Loucy (cell line): ENCODE measurements at regions not wholly inside any gene's neighbourhood (a gene's known extent, or its start where the extent isn't known, plus 50 kb on each side); places are given as distances from the start of the nearest gene placed in this dataset.

ENCODE experiments used
- H2AFZ ChIP-seq: fragments of 200-600 bp; sonication (generic); 2 replicates; pipeline ENCODE4 v1.6.0; 2016; ENCODE audit warnings: antibody characterized with exemption, mild to moderate bottlenecking, low read length, moderate library complexity
- H3F3A ChIP-seq: fragments of 200-600 bp; 2 replicates; pipeline ENCODE4 v1.6.0; 2016; ENCODE audit warnings: antibody characterized with exemption, low read depth, mild to moderate bottlenecking
- H3K27me3 ChIP-seq: fragments of 200-600 bp; sonication (generic); 2 replicates; pipeline ENCODE4 v1.6.1; 2014; ENCODE audit warnings: low read length, mild to moderate bottlenecking; ENCODE audit not compliant: insufficient read depth, poor library complexity, severe bottlenecking
- H3K36me3 ChIP-seq: fragments of 200-600 bp; sonication (generic); 2 replicates; pipeline ENCODE4 v1.6.1; 2016; ENCODE audit warnings: low read length; ENCODE audit not compliant: insufficient read depth
- H3K4me1 ChIP-seq: fragments of 200-600 bp; sonication (generic); 2 replicates; pipeline ENCODE4 v1.5.1; 2014; ENCODE audit warnings: low read length, mild to moderate bottlenecking; ENCODE audit not compliant: insufficient read depth, poor library complexity, severe bottlenecking
- H3K4me2 ChIP-seq: fragments of 200-600 bp; sonication (generic); 2 replicates; pipeline ENCODE4 v1.6.0; 2014; ENCODE audit warnings: antibody characterized with exemption, low read length, low read depth, mild to moderate bottlenecking; ENCODE audit not compliant: poor library complexity, severe bottlenecking
- H3K4me3 ChIP-seq: fragments of 200-600 bp; sonication (generic); 2 replicates; pipeline ENCODE4 v1.5.1; 2014; ENCODE audit warnings: low read length, mild to moderate bottlenecking, mixed read lengths; ENCODE audit not compliant: poor library complexity, severe bottlenecking
- H3K79me2 ChIP-seq: fragments of 200-600 bp; sonication (generic); 2 replicates; pipeline ENCODE4 v1.6.1; 2014; ENCODE audit warnings: low read length; ENCODE audit not compliant: insufficient read depth
- H3K9ac ChIP-seq: fragments of 200-600 bp; sonication (generic); 2 replicates; pipeline ENCODE4 v1.6.0; 2014; ENCODE audit warnings: mild to moderate bottlenecking, low read depth, low read length, moderate library complexity; ENCODE audit not compliant: poor library complexity, severe bottlenecking
- H3K9me2 ChIP-seq: fragments of 200-600 bp; sonication (generic); replicated peaks from 2 replicates; pipeline ENCODE4 v1.6.1; 2016; ENCODE audit warnings: low read depth, low read length, mixed read lengths
- H3K9me3 ChIP-seq: fragments of 200-600 bp; sonication (generic); 2 replicates; pipeline ENCODE4 v1.6.1; 2014; ENCODE audit warnings: mild to moderate bottlenecking, antibody characterized with exemption, low read length, low read depth; ENCODE audit not compliant: insufficient read depth
- H4K20me1 ChIP-seq: fragments of 200-600 bp; sonication (generic); 2 replicates; pipeline ENCODE4 v1.6.0; 2014; ENCODE audit warnings: antibody characterized with exemption, low read length, mild to moderate bottlenecking; ENCODE audit not compliant: insufficient read depth, poor library complexity, severe bottlenecking
- CTCF ChIP-seq: fragments of 200-600 bp; sonication (generic); conservative IDR thresholded peaks from 2 replicates; pipeline ENCODE4 v1.5.1; 2014; ENCODE audit warnings: mild to moderate bottlenecking, antibody characterized with exemption, low read length
- EZH2phosphoT487 ChIP-seq: fragments of 200-600 bp; IDR thresholded peaks from 2 replicates; pipeline ENCODE4 v1.6.1; 2018; ENCODE audit warnings: antibody characterized with exemption, mild to moderate bottlenecking, moderate library complexity, borderline replicate concordance

GRCh38 chr14:25215607-25216006 lies 165.7 kb upstream of the STXBP6 start:
- no peaks in the 10 kb centered on the region for H3K9me2 ChIP-seq
- no peaks in the 10 kb centered on the region for H3K9me3 ChIP-seq
- TF ChIP-seq EZH2phosphoT487 (no peak), CTCF (no peak)

GRCh38 chr14:25197885-25198284 lies 147.9 kb upstream of the STXBP6 start:
- Histone ChIP-seq H3K79me2 (no peaks in the 10 kb centered on the region), H3K9ac (no peak overlapping the region), H3K27me3 (no peaks in the 10 kb centered on the region), H3K9me2 (no peaks in the 10 kb centered on the region), H3K9me3 (no peaks in the 10 kb centered on the region), H4K20me1 (no peaks in the 10 kb centered on the region), H3K4me2 (no peak overlapping the region), H3F3A (no peaks in the 10 kb centered on the region), H3K4me3 (no peak overlapping the region), H3K36me3 (no peaks in the 10 kb centered on the region), H2AFZ (no peak overlapping the region), H3K4me1 (no peaks in the 10 kb centered on the region)
- TF ChIP-seq CTCF (no peak), EZH2phosphoT487 (no peak)

More at GRCh38 chr14:25215607-25216006, 165.7 kb upstream of the STXBP6 start:
- H3K9ac ChIP-seq = no peak overlapping the region
- H3K79me2 ChIP-seq = no peaks in the 10 kb centered on the region
- H2AFZ ChIP-seq = no peak overlapping the region
- H3F3A ChIP-seq = no peaks in the 10 kb centered on the region
- H3K4me2 ChIP-seq = no peak overlapping the region
- no peak overlapping the region for H3K4me3 ChIP-seq
- H3K36me3 ChIP-seq = no peaks in the 10 kb centered on the region
- no peaks in the 10 kb centered on the region for H4K20me1 ChIP-seq
- H3K27me3 ChIP-seq = no peaks in the 10 kb centered on the region
- no peaks in the 10 kb centered on the region for H3K4me1 ChIP-seq

- Histone ChIP-seq H3K9me3 (no peaks in the 10 kb centered on the region), H3K4me3 (no peak overlapping the region), H3K9ac (no peak overlapping the region), H4K20me1 (no peaks in the 10 kb centered on the region), H3K9me2 (no peaks in the 10 kb centered on the region), H3K79me2 (no peaks in the 10 kb centered on the region), H3F3A (no peaks in the 10 kb centered on the region), H2AFZ (no peak overlapping the region), H3K4me1 (no peaks in the 10 kb centered on the region), H3K36me3 (no peaks in the 10 kb centered on the region), H3K4me2 (no peak overlapping the region), H3K27me3 (no peaks in the 10 kb centered on the region)
- TF ChIP-seq CTCF (no peak), EZH2phosphoT487 (no peak)
These were observed 130.3 kb upstream of the STXBP6 start for GRCh38 chr14:25180221-25180620.
